ENCODE measurements at regions not wholly inside any gene's neighbourhood (a gene's known extent, or its start where the extent isn't known, plus 50 kb on each side); places are given as distances from the start of the nearest gene placed in this dataset.

DNA sequence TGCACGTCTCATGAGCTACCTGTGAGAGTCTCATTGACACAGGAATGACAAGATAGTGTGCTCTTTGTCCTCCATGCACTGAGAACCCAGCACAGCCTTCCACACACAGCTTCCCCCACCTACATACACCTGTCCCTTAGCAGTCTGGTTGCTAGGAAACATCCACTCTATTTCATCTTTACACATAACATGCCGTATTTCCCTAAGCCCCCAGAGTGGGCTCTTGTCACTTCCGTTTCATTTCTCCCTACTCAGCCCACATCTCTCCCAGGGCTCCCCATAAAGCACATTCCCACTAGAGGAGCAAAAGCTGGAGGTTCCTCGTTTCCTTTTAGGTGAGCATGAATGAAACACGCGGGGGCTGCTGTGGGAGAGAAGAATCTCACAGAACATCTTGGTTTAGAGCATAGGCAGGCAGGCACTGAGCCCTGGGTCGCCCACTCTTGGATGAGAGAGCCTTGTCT, 137.1 kb downstream of the ETS2 start:
- H3K27ac ChIP-seq (ENCODE audit: low read depth, low read length) = no peak overlapping the region
- H3K4me3 ChIP-seq (ENCODE audit: low read depth in 1 of 2, low read length in 2 of 2) = no peak overlapping the region
- H3K9me3 ChIP-seq (ENCODE audit: control insufficient read depth in 1 of 2, low read length in 2 of 2) = no peaks in the 10 kb centered on the region
- H3K4me1 ChIP-seq (ENCODE audit: control insufficient read depth in 1 of 2, insufficient read depth in 2 of 2, low read length in 2 of 2) = no peaks in the 10 kb centered on the region
- no peak overlapping the region for H3K9ac ChIP-seq (ENCODE audit: low read depth in 1 of 2, low read length in 2 of 2)
- H3K27me3 ChIP-seq (ENCODE audit: control insufficient read depth in 1 of 2, insufficient read depth in 2 of 2, low read length in 2 of 2) = no peaks in the 10 kb centered on the region
- no peaks in the 10 kb centered on the region for H3K36me3 ChIP-seq (ENCODE audit: control insufficient read depth in 1 of 2, insufficient read depth in 2 of 2, low read length in 2 of 2)

DNA sequence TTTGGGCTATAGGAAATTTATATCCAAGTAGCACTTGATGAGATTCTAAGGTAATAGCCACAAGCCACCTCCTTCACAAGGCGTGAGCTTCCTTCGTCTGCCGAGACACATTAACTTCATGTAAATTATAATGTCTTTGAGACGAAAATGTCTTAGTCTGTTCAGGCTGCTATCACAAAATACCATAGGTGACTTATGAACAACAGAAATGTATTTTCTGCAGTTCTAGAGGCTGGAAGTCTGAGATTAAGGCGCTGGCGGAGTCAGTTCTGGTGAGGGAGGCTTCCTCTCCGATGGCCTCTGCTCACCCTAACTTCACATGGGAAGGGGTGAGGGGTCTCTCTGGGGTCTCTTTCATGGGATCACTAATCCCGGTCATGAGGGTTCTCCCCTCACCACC, 133.0 kb downstream of the ETS2 start:
- Histone ChIP-seq H3K27me3 (ENCODE audit: control insufficient read depth in 1 of 2, insufficient read depth in 2 of 2, low read length in 2 of 2) (no peaks in the 10 kb centered on the region), H3K4me1 (ENCODE audit: control insufficient read depth in 1 of 2, insufficient read depth in 2 of 2, low read length in 2 of 2) (no peaks in the 10 kb centered on the region), H3K9ac (ENCODE audit: low read depth in 1 of 2, low read length in 2 of 2) (no peak overlapping the region), H3K4me3 (ENCODE audit: low read depth in 1 of 2, low read length in 2 of 2) (no peak overlapping the region), H3K27ac (ENCODE audit: low read depth, low read length) (no peak overlapping the region), H3K36me3 (ENCODE audit: control insufficient read depth in 1 of 2, insufficient read depth in 2 of 2, low read length in 2 of 2) (no peaks in the 10 kb centered on the region), H3K9me3 (ENCODE audit: control insufficient read depth in 1 of 2, low read length in 2 of 2) (no peaks in the 10 kb centered on the region)

DNA sequence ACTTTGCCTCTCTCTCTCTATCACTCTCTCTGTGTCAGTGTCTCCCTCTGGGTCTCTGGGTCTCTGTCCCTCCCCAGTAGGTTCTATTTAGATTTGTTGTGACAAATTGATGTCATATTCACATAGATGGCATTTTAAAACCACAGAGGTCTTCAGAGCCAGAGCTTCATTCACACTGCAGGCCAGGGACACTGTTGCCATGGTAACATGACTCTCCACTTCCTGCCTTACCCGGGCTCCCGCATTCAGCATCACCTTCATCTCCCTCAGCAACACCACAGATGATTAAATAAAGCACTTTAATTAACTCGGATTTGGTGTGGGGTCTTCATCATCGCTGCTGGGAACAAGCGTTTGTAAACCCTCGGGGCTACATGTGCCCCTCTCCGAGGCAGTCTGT, 132.6 kb downstream of the ETS2 start:
- no peaks in the 10 kb centered on the region for H3K36me3 ChIP-seq (ENCODE audit: control insufficient read depth in 1 of 2, insufficient read depth in 2 of 2, low read length in 2 of 2)
- no peaks in the 10 kb centered on the region for H3K9me3 ChIP-seq (ENCODE audit: control insufficient read depth in 1 of 2, low read length in 2 of 2)
- H3K4me3 ChIP-seq (ENCODE audit: low read depth in 1 of 2, low read length in 2 of 2) = no peak overlapping the region
- no peaks in the 10 kb centered on the region for H3K27me3 ChIP-seq (ENCODE audit: control insufficient read depth in 1 of 2, insufficient read depth in 2 of 2, low read length in 2 of 2)
- no peak overlapping the region for H3K27ac ChIP-seq (ENCODE audit: low read depth, low read length)
- H3K9ac ChIP-seq (ENCODE audit: low read depth in 1 of 2, low read length in 2 of 2) = no peak overlapping the region
- no peaks in the 10 kb centered on the region for H3K4me1 ChIP-seq (ENCODE audit: control insufficient read depth in 1 of 2, insufficient read depth in 2 of 2, low read length in 2 of 2)

DNA sequence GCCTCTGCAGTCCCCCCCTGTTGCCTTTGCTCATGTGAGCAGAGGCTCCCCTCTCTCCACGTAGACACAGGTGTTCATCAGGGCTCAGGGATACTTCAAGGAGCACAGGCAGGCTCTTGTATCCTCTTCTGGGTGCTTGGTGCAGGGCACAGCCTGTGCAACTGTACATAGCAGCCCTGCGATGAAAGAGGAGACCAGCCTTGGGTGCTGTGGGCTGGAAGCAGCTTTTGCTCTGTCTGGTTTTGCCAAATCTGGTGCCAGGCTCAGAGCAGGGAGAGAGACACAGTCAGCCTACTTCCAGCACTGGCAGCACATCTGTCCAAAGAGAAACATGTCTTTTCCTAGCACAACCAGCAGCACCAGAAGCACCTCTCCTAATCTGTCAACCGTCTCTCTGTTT, 132.1 kb downstream of the ETS2 start:
- Histone ChIP-seq H3K27ac (ENCODE audit: low read depth, low read length) (no peak overlapping the region), H3K36me3 (ENCODE audit: control insufficient read depth in 1 of 2, insufficient read depth in 2 of 2, low read length in 2 of 2) (no peaks in the 10 kb centered on the region), H3K9me3 (ENCODE audit: control insufficient read depth in 1 of 2, low read length in 2 of 2) (no peaks in the 10 kb centered on the region), H3K4me3 (ENCODE audit: low read depth in 1 of 2, low read length in 2 of 2) (no peak overlapping the region), H3K27me3 (ENCODE audit: control insufficient read depth in 1 of 2, insufficient read depth in 2 of 2, low read length in 2 of 2) (no peaks in the 10 kb centered on the region), H3K9ac (ENCODE audit: low read depth in 1 of 2, low read length in 2 of 2) (no peak overlapping the region), H3K4me1 (ENCODE audit: control insufficient read depth in 1 of 2, insufficient read depth in 2 of 2, low read length in 2 of 2) (no peaks in the 10 kb centered on the region)

- H3K36me3 ChIP-seq (ENCODE audit: control insufficient read depth in 1 of 2, insufficient read depth in 2 of 2, low read length in 2 of 2) = no peaks in the 10 kb centered on the region
- H3K27ac ChIP-seq (ENCODE audit: low read depth, low read length) = no peak overlapping the region
- H3K27me3 ChIP-seq (ENCODE audit: control insufficient read depth in 1 of 2, insufficient read depth in 2 of 2, low read length in 2 of 2) = no peaks in the 10 kb centered on the region
- no peaks in the 10 kb centered on the region for H3K4me1 ChIP-seq (ENCODE audit: control insufficient read depth in 1 of 2, insufficient read depth in 2 of 2, low read length in 2 of 2)
- no peaks in the 10 kb centered on the region for H3K9me3 ChIP-seq (ENCODE audit: control insufficient read depth in 1 of 2, low read length in 2 of 2)
- H3K9ac ChIP-seq (ENCODE audit: low read depth in 1 of 2, low read length in 2 of 2) = no peak overlapping the region
- H3K4me3 ChIP-seq (ENCODE audit: low read depth in 1 of 2, low read length in 2 of 2) = no peak overlapping the region
Observed at GRCh38 chr21:38937286-38937790, 131.6 kb downstream of the ETS2 start.

DNA sequence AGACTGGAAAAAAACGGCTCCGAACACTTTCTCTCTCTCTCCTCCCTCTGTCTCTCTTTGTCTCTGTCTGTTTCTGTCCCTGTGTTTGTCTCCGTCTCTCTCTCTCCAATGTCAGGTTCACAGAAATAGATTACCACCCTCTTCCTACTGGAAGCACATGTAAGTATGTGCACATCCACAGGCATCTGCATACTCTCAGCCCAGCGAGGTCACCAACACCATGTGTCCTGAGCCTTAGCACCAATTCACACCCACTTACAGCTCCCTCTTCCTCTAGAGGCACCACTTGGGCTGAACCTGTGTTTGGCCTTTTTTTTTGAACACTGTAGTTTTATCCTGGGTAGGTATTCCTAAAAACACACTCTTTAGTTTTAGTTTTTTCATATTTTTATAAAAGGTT, 130.5 kb downstream of the ETS2 start:
- no peaks in the 10 kb centered on the region for H3K27me3 ChIP-seq (ENCODE audit: control insufficient read depth in 1 of 2, insufficient read depth in 2 of 2, low read length in 2 of 2)
- H3K9me3 ChIP-seq (ENCODE audit: control insufficient read depth in 1 of 2, low read length in 2 of 2) = no peaks in the 10 kb centered on the region
- H3K27ac ChIP-seq (ENCODE audit: low read depth, low read length) = no peak overlapping the region
- H3K4me1 ChIP-seq (ENCODE audit: control insufficient read depth in 1 of 2, insufficient read depth in 2 of 2, low read length in 2 of 2) = no peaks in the 10 kb centered on the region
- H3K9ac ChIP-seq (ENCODE audit: low read depth in 1 of 2, low read length in 2 of 2) = no peak overlapping the region
- no peak overlapping the region for H3K4me3 ChIP-seq (ENCODE audit: low read depth in 1 of 2, low read length in 2 of 2)
- H3K36me3 ChIP-seq (ENCODE audit: control insufficient read depth in 1 of 2, insufficient read depth in 2 of 2, low read length in 2 of 2) = no peaks in the 10 kb centered on the region

DNA sequence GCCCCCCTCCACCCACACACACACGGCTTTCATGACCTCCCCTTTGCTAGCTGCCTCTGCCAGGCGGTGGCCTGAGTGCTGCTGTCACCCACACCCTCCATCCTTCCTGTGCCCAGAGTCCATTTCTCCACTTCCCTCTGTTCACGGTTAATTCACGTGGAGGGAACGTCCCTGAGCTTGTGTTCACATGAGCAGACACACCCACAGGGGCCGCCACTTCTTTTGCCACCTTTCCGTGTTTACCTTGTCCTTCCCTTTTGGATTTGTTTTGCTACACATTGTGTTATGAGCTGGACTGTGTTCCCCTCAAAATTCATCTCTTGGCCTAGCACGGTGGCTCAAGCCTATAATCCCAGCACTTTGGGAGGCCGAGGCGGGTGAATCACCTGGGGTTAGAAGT, 128.0 kb downstream of the ETS2 start:
- H3K9ac ChIP-seq (ENCODE audit: low read depth in 1 of 2, low read length in 2 of 2) = no peak overlapping the region
- no peaks in the 10 kb centered on the region for H3K4me1 ChIP-seq (ENCODE audit: control insufficient read depth in 1 of 2, insufficient read depth in 2 of 2, low read length in 2 of 2)
- H3K9me3 ChIP-seq (ENCODE audit: control insufficient read depth in 1 of 2, low read length in 2 of 2) = peaks cover 0 to 8% of the 10 kb centered on the region in 2 donors
- no peak overlapping the region for H3K4me3 ChIP-seq (ENCODE audit: low read depth in 1 of 2, low read length in 2 of 2)
- H3K27ac ChIP-seq (ENCODE audit: low read depth, low read length) = no peak overlapping the region
- no peaks in the 10 kb centered on the region for H3K36me3 ChIP-seq (ENCODE audit: control insufficient read depth in 1 of 2, insufficient read depth in 2 of 2, low read length in 2 of 2)
- no peaks in the 10 kb centered on the region for H3K27me3 ChIP-seq (ENCODE audit: control insufficient read depth in 1 of 2, insufficient read depth in 2 of 2, low read length in 2 of 2)

DNA sequence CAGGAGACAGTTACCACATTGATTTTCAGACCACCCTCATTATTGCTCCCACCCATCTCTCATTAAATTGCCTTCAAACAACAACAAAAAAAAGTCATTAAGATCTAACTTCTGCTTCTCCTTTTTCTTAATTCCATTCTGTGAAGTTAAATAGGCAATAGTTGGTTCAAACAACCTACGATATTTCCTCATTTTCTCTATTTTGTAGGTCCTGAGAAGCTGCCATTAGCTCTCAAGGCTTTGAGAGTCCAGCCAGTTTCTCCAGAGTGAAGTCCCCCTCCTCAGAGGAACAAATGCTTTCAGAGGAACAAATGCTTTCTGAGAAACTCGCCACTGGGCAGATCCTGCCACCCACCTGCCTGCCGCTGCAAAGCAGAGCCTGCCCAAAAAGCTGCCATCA, 125.6 kb downstream of the ETS2 start:
- peaks cover 0 to 8% of the 10 kb centered on the region in 2 donors for H3K9me3 ChIP-seq (ENCODE audit: control insufficient read depth in 1 of 2, low read length in 2 of 2)
- no peaks in the 10 kb centered on the region for H3K4me1 ChIP-seq (ENCODE audit: control insufficient read depth in 1 of 2, insufficient read depth in 2 of 2, low read length in 2 of 2)
- no peaks in the 10 kb centered on the region for H3K27me3 ChIP-seq (ENCODE audit: control insufficient read depth in 1 of 2, insufficient read depth in 2 of 2, low read length in 2 of 2)
- peak overlapping the region; percentile 0 for H3K27ac ChIP-seq (ENCODE audit: low read depth, low read length)
- H3K9ac ChIP-seq (ENCODE audit: low read depth in 1 of 2, low read length in 2 of 2) = no peak overlapping the region
- H3K4me3 ChIP-seq (ENCODE audit: low read depth in 1 of 2, low read length in 2 of 2) = no peak overlapping the region
- H3K36me3 ChIP-seq (ENCODE audit: control insufficient read depth in 1 of 2, insufficient read depth in 2 of 2, low read length in 2 of 2) = no peaks in the 10 kb centered on the region

- Histone ChIP-seq H3K36me3 (ENCODE audit: control insufficient read depth in 1 of 2, insufficient read depth in 2 of 2, low read length in 2 of 2) (no peaks in the 10 kb centered on the region), H3K9ac (ENCODE audit: low read depth in 1 of 2, low read length in 2 of 2) (no peak overlapping the region), H3K4me3 (ENCODE audit: low read depth in 1 of 2, low read length in 2 of 2) (no peak overlapping the region), H3K27me3 (ENCODE audit: control insufficient read depth in 1 of 2, insufficient read depth in 2 of 2, low read length in 2 of 2) (no peaks in the 10 kb centered on the region), H3K9me3 (ENCODE audit: control insufficient read depth in 1 of 2, low read length in 2 of 2) (peaks cover 0 to 8% of the 10 kb centered on the region in 2 donors), H3K4me1 (ENCODE audit: control insufficient read depth in 1 of 2, insufficient read depth in 2 of 2, low read length in 2 of 2) (peaks cover 0 to under 1% of the 10 kb centered on the region in 2 donors), H3K27ac (ENCODE audit: low read depth, low read length) (no peak overlapping the region)
Observed at GRCh38 chr21:38930853-38931252, 125.1 kb downstream of the ETS2 start.

GRCh38 chr21:38930066-38930465, 124.3 kb downstream of the ETS2 start:
- Histone ChIP-seq H3K4me3 (ENCODE audit: low read depth in 1 of 2, low read length in 2 of 2) (no peak overlapping the region), H3K36me3 (ENCODE audit: control insufficient read depth in 1 of 2, insufficient read depth in 2 of 2, low read length in 2 of 2) (no peaks in the 10 kb centered on the region), H3K9ac (ENCODE audit: low read depth in 1 of 2, low read length in 2 of 2) (no peak overlapping the region), H3K27ac (ENCODE audit: low read depth, low read length) (peak overlapping the region; percentile 16), H3K9me3 (ENCODE audit: control insufficient read depth in 1 of 2, low read length in 2 of 2) (peaks cover 0 to 8% of the 10 kb centered on the region in 2 donors), H3K4me1 (ENCODE audit: control insufficient read depth in 1 of 2, insufficient read depth in 2 of 2, low read length in 2 of 2) (peaks cover 6 to 7% of the 10 kb centered on the region in 2 donors), H3K27me3 (ENCODE audit: control insufficient read depth in 1 of 2, insufficient read depth in 2 of 2, low read length in 2 of 2) (no peaks in the 10 kb centered on the region)

DNA sequence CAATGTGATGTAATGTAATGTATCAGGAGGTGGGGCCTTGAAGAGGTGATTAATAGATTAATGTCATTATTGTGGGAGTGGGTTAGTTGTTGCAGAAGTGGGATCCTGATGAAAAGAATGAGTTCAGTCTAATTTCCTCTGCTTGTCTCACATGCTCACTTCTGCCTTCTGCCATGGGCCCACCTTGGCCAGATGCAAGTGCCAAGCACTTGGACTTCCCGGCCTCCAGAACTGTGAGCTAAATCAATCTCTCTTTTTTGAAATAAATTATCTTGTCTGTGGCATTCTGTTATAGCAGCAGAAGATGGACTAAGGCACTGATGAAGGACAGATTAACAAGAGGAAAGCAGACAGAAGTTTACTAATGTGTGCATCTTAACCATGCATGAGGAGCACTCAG, 123.9 kb downstream of the ETS2 start:
- Histone ChIP-seq H3K27ac (ENCODE audit: low read depth, low read length) (no peak overlapping the region), H3K4me3 (ENCODE audit: low read depth in 1 of 2, low read length in 2 of 2) (no peak overlapping the region), H3K36me3 (ENCODE audit: control insufficient read depth in 1 of 2, insufficient read depth in 2 of 2, low read length in 2 of 2) (no peaks in the 10 kb centered on the region), H3K9ac (ENCODE audit: low read depth in 1 of 2, low read length in 2 of 2) (no peak overlapping the region), H3K4me1 (ENCODE audit: control insufficient read depth in 1 of 2, insufficient read depth in 2 of 2, low read length in 2 of 2) (peaks cover 6 to 7% of the 10 kb centered on the region in 2 donors), H3K9me3 (ENCODE audit: control insufficient read depth in 1 of 2, low read length in 2 of 2) (peaks cover 0 to 8% of the 10 kb centered on the region in 2 donors), H3K27me3 (ENCODE audit: control insufficient read depth in 1 of 2, insufficient read depth in 2 of 2, low read length in 2 of 2) (no peaks in the 10 kb centered on the region)
